ENCODE measurements at regions not wholly inside any gene's neighbourhood (a gene's known extent, or its start where the extent isn't known, plus 50 kb on each side); places are given as distances from the start of the nearest gene placed in this dataset.

DNA sequence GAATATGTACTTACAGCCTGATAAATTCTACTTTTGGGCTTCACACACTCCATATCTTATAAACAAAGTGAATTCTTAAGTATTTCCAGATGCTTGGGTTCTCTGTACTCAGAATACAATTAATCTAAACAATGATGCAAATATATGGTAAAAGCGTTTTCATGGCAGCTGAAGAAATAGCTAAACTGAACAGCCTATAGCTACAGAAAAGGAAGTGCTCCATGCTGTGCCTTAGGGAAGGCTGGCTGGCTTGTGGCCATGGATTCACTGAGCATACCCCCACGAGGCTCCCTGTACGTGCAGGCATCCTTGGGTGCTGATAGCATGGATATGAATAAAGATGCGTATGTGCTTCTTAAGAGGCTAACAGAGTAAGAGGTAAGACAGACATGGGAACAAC lies 264.0 kb downstream of the KLF13 start:
- no peak for ATAC-seq (ENCODE audit: low read depth)
- no peaks in the 10 kb centered on the region for H3K4me1 Mint-ChIP-seq
- peaks cover 0 to 3% (median 0%) of the 10 kb centered on the region in 3 donors for H3K9me3 ChIP-seq (ENCODE audit: control extremely low read depth in 1 of 3, control insufficient read depth in 2 of 3, insufficient read depth in 1 of 3, low read length in 2 of 3)
- H4K20me1 ChIP-seq (ENCODE audit: control insufficient read depth, insufficient read depth, low read length, poor library complexity, severe bottlenecking) = no peaks in the 10 kb centered on the region
- H3K27me3 Mint-ChIP-seq = peaks cover 16% of the 10 kb centered on the region
- no peaks in the 10 kb centered on the region for H3K36me3 ChIP-seq (replicated peaks in 1 of 2; ENCODE audit: control extremely low read depth in 1 of 2, control insufficient read depth in 1 of 2, extremely low read depth in 1 of 2, insufficient read depth in 2 of 2, low read length in 1 of 2)
- H3K4me3 Mint-ChIP-seq = no peak overlapping the region
- no peak overlapping the region for H3K4me2 ChIP-seq (replicated peaks; ENCODE audit: low read depth, low read length, poor library complexity, severe bottlenecking)
- no peak for TF ChIP-seq EZH2 (IDR thresholded peaks at IDR 0.05; ENCODE audit: borderline replicate concordance, insufficient read depth, low read depth, low read length, poor library complexity, severe bottlenecking)
- TF ChIP-seq, protein P1, sequence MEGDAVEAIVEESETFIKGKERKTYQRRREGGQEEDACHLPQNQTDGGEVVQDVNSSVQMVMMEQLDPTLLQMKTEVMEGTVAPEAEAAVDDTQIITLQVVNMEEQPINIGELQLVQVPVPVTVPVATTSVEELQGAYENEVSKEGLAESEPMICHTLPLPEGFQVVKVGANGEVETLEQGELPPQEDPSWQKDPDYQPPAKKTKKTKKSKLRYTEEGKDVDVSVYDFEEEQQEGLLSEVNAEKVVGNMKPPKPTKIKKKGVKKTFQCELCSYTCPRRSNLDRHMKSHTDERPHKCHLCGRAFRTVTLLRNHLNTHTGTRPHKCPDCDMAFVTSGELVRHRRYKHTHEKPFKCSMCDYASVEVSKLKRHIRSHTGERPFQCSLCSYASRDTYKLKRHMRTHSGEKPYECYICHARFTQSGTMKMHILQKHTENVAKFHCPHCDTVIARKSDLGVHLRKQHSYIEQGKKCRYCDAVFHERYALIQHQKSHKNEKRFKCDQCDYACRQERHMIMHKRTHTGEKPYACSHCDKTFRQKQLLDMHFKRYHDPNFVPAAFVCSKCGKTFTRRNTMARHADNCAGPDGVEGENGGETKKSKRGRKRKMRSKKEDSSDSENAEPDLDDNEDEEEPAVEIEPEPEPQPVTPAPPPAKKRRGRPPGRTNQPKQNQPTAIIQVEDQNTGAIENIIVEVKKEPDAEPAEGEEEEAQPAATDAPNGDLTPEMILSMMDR (IDR thresholded peaks at IDR 0.05) = no peak
- no peak overlapping the region for H3K4me3 ChIP-seq (ENCODE audit: control extremely low read depth in 1 of 5, extremely low read depth in 1 of 5, insufficient read depth in 1 of 5, low read depth in 2 of 5, low read length in 4 of 5)
- no peak overlapping the region for H2AFZ ChIP-seq (ENCODE audit: insufficient read depth, low read depth, low read length, poor library complexity, severe bottlenecking)
- H3K79me2 ChIP-seq (ENCODE audit: control insufficient read depth, insufficient read depth, low read length) = no peaks in the 10 kb centered on the region
- no peak overlapping the region for H3K9ac ChIP-seq (ENCODE audit: low read length)
- H3K9me3 Mint-ChIP-seq (ENCODE audit: insufficient read depth) = no peaks in the 10 kb centered on the region
- no peak for DNase-seq
- no peak overlapping the region for H3K27ac ChIP-seq (ENCODE audit: low read length in 2 of 2)
- intact Hi-C loops (cut with micrococcal nuclease) = no loop called here
- 92% methylated on average over 4 of the region's 4 CpGs for WGBS (ENCODE audit: insufficient coverage)
- peaks cover 0 to 6% (median 0%) of the 10 kb centered on the region in 4 experiments for H3K27me3 ChIP-seq (replicated peaks in 1 of 4; ENCODE audit: control extremely low read depth in 1 of 4, control insufficient read depth in 3 of 4, insufficient read depth in 4 of 4, low read length in 3 of 4)
- no peak overlapping the region for H3K27ac Mint-ChIP-seq
- ChIA-PET CTCF (no interaction called here), POLR2A (no interaction called here)
- H3K4me1 ChIP-seq (ENCODE audit: control insufficient read depth in 2 of 2, insufficient read depth in 2 of 2, low read length in 2 of 2) = no peaks in the 10 kb centered on the region

GRCh38 chr15:31591908-31592307 lies 265.3 kb downstream of the KLF13 start:
- no peak overlapping the region for H3K4me3 Mint-ChIP-seq
- peaks cover 12% of the 10 kb centered on the region for H3K27me3 Mint-ChIP-seq
- Histone ChIP-seq H2AFZ (ENCODE audit: insufficient read depth, low read depth, low read length, poor library complexity, severe bottlenecking) (no peak overlapping the region), H3K27ac (ENCODE audit: low read length in 2 of 2) (no peak overlapping the region), H4K20me1 (ENCODE audit: control insufficient read depth, insufficient read depth, low read length, poor library complexity, severe bottlenecking) (no peaks in the 10 kb centered on the region), H3K4me1 (ENCODE audit: control insufficient read depth in 2 of 2, insufficient read depth in 2 of 2, low read length in 2 of 2) (no peaks in the 10 kb centered on the region), H3K36me3 (replicated peaks in 1 of 2; ENCODE audit: control extremely low read depth in 1 of 2, control insufficient read depth in 1 of 2, extremely low read depth in 1 of 2, insufficient read depth in 2 of 2, low read length in 1 of 2) (no peaks in the 10 kb centered on the region), H3K4me3 (ENCODE audit: control extremely low read depth in 1 of 5, extremely low read depth in 1 of 5, insufficient read depth in 1 of 5, low read depth in 2 of 5, low read length in 4 of 5) (no peak overlapping the region), H3K4me2 (replicated peaks; ENCODE audit: low read depth, low read length, poor library complexity, severe bottlenecking) (no peak overlapping the region), H3K79me2 (ENCODE audit: control insufficient read depth, insufficient read depth, low read length) (no peaks in the 10 kb centered on the region), H3K9ac (ENCODE audit: low read length) (no peak overlapping the region), H3K27me3 (replicated peaks in 1 of 4; ENCODE audit: control extremely low read depth in 1 of 4, control insufficient read depth in 3 of 4, insufficient read depth in 4 of 4, low read length in 3 of 4) (peaks cover 0 to 6% (median 0%) of the 10 kb centered on the region in 4 experiments), H3K9me3 (ENCODE audit: control extremely low read depth in 1 of 3, control insufficient read depth in 2 of 3, insufficient read depth in 1 of 3, low read length in 2 of 3) (peaks cover 0 to 3% (median 0%) of the 10 kb centered on the region in 3 donors)
- intact Hi-C loops (cut with micrococcal nuclease) = no loop called here
- no peak for DNase-seq
- no peaks in the 10 kb centered on the region for H3K9me3 Mint-ChIP-seq (ENCODE audit: insufficient read depth)
- CTCF ChIA-PET = no interaction called here
- ATAC-seq (ENCODE audit: low read depth) = no peak
- no peaks in the 10 kb centered on the region for H3K4me1 Mint-ChIP-seq
- no peak overlapping the region for H3K27ac Mint-ChIP-seq
- TF ChIP-seq, protein P1 (IDR thresholded peaks at IDR 0.05) = no peak
- TF ChIP-seq EZH2 (IDR thresholded peaks at IDR 0.05; ENCODE audit: borderline replicate concordance, insufficient read depth, low read depth, low read length, poor library complexity, severe bottlenecking) = no peak
- POLR2A ChIA-PET = no interaction called here

Data from B cell (primary cell).